Muscle layer of colon (tissue), 2 donors: ENCODE measurements at regions not wholly inside any gene's neighbourhood (a gene's known extent, or its start where the extent isn't known, plus 50 kb on each side); places are given as distances from the start of the nearest gene placed in this dataset.

Experiments
- H3K27ac ChIP-seq: one replicate; pipeline ENCODE4 v1.7.0; 2013; ENCODE audit warnings: low read depth, mild to moderate bottlenecking, low read length, moderate library complexity
- H3K27me3 ChIP-seq, 2 donors: one replicate each; pipeline ENCODE4 v1.7.0; 2013; ENCODE audit warnings: low read length in 2 of 2, mild to moderate bottlenecking in 2 of 2; ENCODE audit not compliant: insufficient read depth in 2 of 2, control insufficient read depth in 1 of 2
- H3K36me3 ChIP-seq: one replicate; pipeline ENCODE4 v1.7.0; 2013; ENCODE audit warnings: mild to moderate bottlenecking, low read length; ENCODE audit not compliant: insufficient read depth
- H3K4me1 ChIP-seq: one replicate; pipeline ENCODE4 v1.7.0; 2013; ENCODE audit warnings: mild to moderate bottlenecking, low read length; ENCODE audit not compliant: insufficient read depth
- H3K4me3 ChIP-seq, 2 donors: one replicate each; pipeline ENCODE4 v1.7.0; 2013; ENCODE audit warnings: low read length in 2 of 2, low read depth in 1 of 2, mild to moderate bottlenecking in 1 of 2, moderate library complexity in 1 of 2
- H3K9ac ChIP-seq: one replicate; pipeline ENCODE4 v1.7.0; 2013; ENCODE audit warnings: low read length
- H3K9me3 ChIP-seq: one replicate; pipeline ENCODE4 v1.7.0; 2013; ENCODE audit warnings: mild to moderate bottlenecking, low read length
- donor health status: abdominal sarcoma.
- donor health status: Adenocarcinoma of cecum.

GRCh38 chr15:96997538-96997937, 667.0 kb downstream of the NR2F2 start:
- Histone ChIP-seq H3K4me1 (no peaks in the 10 kb centered on the region), H3K36me3 (no peaks in the 10 kb centered on the region), H3K9me3 (no peaks in the 10 kb centered on the region), H3K27me3 (no peaks in the 10 kb centered on the region), H3K4me3 (no peak overlapping the region), H3K27ac (no peak overlapping the region), H3K9ac (no peak overlapping the region)

DNA sequence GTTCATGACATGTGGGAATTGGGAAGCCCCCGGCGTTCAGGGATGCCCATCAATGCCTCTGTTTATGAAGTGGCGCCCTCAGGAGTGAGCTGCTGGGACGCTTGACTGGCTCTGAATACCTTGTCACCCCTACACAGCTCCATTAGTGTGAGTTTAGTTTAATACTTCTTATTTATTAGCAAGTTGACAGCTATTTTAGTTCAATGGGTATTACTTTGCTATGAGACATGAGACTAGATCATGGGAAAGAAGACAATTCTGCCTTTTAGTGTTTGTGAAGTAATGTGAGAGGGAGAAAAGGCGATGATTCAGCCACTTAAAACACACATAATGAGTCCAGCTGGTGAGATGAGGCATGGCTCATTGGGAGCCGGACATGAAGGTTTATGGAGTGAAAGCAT, 678.5 kb downstream of the NR2F2 start:
- H3K4me3 ChIP-seq = no peak overlapping the region
- H3K27ac ChIP-seq = no peak overlapping the region
- no peaks in the 10 kb centered on the region for H3K36me3 ChIP-seq
- H3K27me3 ChIP-seq = no peaks in the 10 kb centered on the region
- H3K9me3 ChIP-seq = no peaks in the 10 kb centered on the region
- H3K4me1 ChIP-seq = no peaks in the 10 kb centered on the region
- no peak overlapping the region for H3K9ac ChIP-seq

DNA sequence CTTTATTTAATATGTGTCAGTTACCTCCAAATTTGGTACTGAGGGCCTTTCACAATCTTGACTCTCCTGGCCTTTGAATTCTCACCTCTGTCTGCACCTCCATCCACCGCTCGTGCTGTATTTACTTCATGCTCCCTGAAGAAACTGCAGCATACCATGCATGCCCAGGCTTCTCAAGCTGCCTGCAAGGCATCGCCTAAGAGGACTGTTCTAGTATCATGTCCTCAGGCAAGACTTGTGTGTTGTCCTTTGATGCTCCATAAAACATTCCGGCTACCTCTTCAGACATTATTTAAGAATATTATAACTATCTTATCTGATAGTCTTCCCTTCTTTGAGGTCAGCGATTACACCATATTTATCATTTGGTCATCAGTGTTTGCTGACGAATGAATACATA, 682.5 kb downstream of the NR2F2 start:
- no peaks in the 10 kb centered on the region for H3K4me1 ChIP-seq
- H3K4me3 ChIP-seq = no peak overlapping the region
- no peak overlapping the region for H3K9ac ChIP-seq
- H3K9me3 ChIP-seq = peaks cover 7% of the 10 kb centered on the region
- no peaks in the 10 kb centered on the region for H3K27me3 ChIP-seq
- no peaks in the 10 kb centered on the region for H3K36me3 ChIP-seq
- H3K27ac ChIP-seq = no peak overlapping the region

DNA sequence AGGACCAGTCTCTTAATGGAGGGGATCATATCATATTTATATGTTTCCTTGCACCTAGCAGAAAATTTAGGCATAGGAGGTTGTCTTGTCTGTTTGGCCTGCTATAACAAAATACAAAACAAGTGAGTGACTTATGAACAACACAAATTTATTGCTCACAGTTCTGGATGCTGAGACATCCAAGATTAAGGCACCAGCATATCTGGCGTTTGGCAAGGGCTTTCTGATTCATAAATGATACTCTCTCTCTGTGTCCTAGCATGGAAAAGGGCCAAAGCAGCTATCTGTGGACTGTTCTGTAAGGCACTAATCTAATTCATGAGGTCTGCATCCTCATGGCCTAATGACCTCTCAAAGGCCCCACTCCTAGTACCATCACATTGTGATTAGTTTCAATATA, 683.0 kb downstream of the NR2F2 start:
- Histone ChIP-seq H3K27me3 (no peaks in the 10 kb centered on the region), H3K4me1 (no peaks in the 10 kb centered on the region), H3K27ac (no peak overlapping the region), H3K9ac (no peak overlapping the region), H3K36me3 (no peaks in the 10 kb centered on the region), H3K4me3 (no peak overlapping the region), H3K9me3 (peaks cover 7% of the 10 kb centered on the region)

GRCh38 chr15:97014001-97014400, 683.5 kb downstream of the NR2F2 start:
- H3K4me3 ChIP-seq = no peak overlapping the region
- H3K36me3 ChIP-seq = no peaks in the 10 kb centered on the region
- no peaks in the 10 kb centered on the region for H3K4me1 ChIP-seq
- H3K9me3 ChIP-seq = peaks cover 7% of the 10 kb centered on the region
- no peaks in the 10 kb centered on the region for H3K27me3 ChIP-seq
- H3K27ac ChIP-seq = no peak overlapping the region
- no peak overlapping the region for H3K9ac ChIP-seq

DNA sequence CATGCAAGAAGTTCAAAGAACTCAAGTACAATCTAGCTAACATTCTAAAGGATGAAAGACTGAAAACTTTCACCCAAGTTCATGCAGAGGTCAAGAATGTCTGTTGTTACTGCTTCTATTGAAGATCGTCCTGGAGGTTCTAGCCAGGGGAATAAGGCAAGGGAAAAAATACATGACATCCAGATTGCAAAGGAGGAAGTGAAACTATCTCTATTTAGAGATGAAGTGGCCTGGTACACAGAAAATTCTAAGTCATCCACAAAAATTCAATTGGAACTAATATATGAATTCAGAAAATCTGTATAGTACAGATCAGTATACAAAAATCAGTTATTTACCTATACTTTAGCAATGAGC, 693.0 kb downstream of the NR2F2 start:
- no peaks in the 10 kb centered on the region for H3K27me3 ChIP-seq
- H3K36me3 ChIP-seq = no peaks in the 10 kb centered on the region
- H3K4me1 ChIP-seq = no peaks in the 10 kb centered on the region
- H3K4me3 ChIP-seq = no peak overlapping the region
- no peak overlapping the region for H3K27ac ChIP-seq
- no peak overlapping the region for H3K9ac ChIP-seq
- no peaks in the 10 kb centered on the region for H3K9me3 ChIP-seq

- no peaks in the 10 kb centered on the region for H3K36me3 ChIP-seq
- H3K4me1 ChIP-seq = no peaks in the 10 kb centered on the region
- no peak overlapping the region for H3K9ac ChIP-seq
- H3K4me3 ChIP-seq = no peak overlapping the region
- H3K27ac ChIP-seq = no peak overlapping the region
- H3K9me3 ChIP-seq = no peaks in the 10 kb centered on the region
- H3K27me3 ChIP-seq = no peaks in the 10 kb centered on the region
These were observed 696.3 kb downstream of the NR2F2 start for GRCh38 chr15:97026781-97027180.

DNA sequence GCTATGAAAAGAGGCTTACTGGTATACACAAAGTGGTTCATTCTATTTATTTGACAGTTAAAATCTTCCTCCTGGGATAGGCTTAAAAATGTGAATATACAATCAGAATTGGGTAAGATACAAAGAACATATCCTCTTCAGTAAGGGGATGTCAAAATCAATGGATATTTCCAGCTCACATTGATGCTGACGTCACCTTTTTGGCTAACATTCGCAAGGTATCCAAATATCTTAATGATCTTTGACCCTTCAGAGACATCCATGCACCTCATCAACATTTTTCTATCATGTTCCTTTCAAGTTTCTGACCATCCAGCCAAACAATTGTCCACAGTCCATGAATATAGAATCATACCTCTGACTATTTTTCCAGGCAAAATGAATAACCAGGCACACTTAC, 697.3 kb downstream of the NR2F2 start:
- no peak overlapping the region for H3K27ac ChIP-seq
- H3K36me3 ChIP-seq = no peaks in the 10 kb centered on the region
- no peaks in the 10 kb centered on the region for H3K27me3 ChIP-seq
- no peak overlapping the region for H3K9ac ChIP-seq
- H3K4me3 ChIP-seq = no peak overlapping the region
- no peaks in the 10 kb centered on the region for H3K9me3 ChIP-seq
- no peaks in the 10 kb centered on the region for H3K4me1 ChIP-seq

- Histone ChIP-seq H3K4me1 (no peaks in the 10 kb centered on the region), H3K9me3 (no peaks in the 10 kb centered on the region), H3K27me3 (no peaks in the 10 kb centered on the region), H3K9ac (no peak overlapping the region), H3K4me3 (no peak overlapping the region), H3K36me3 (no peaks in the 10 kb centered on the region), H3K27ac (no peak overlapping the region)
These were observed 699.8 kb downstream of the NR2F2 start for GRCh38 chr15:97030251-97030650.

GRCh38 chr15:97036301-97036700, 705.8 kb downstream of the NR2F2 start:
- H3K27ac ChIP-seq = no peak overlapping the region
- H3K36me3 ChIP-seq = no peaks in the 10 kb centered on the region
- no peaks in the 10 kb centered on the region for H3K4me1 ChIP-seq
- H3K9me3 ChIP-seq = no peaks in the 10 kb centered on the region
- no peak overlapping the region for H3K4me3 ChIP-seq
- no peak overlapping the region for H3K9ac ChIP-seq
- no peaks in the 10 kb centered on the region for H3K27me3 ChIP-seq

DNA sequence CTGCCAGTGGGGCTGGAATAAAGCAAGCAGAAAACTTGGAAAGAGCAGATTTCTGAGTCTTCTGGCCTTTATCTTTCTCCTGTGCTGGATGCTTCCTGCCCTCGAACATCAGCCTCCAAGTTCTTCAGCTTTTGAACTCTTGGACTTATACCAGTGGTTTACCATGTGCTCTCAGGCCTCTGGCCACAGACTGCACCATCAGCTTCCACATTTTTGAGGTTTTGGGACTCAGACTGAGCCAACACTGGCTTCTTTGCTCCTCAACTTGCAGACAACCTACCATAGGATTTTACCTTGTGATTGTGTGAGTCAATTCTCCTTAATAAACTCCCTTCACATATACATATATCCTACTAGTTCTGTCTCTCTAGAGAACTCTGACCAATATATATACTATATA, 706.6 kb downstream of the NR2F2 start:
- Histone ChIP-seq H3K36me3 (no peaks in the 10 kb centered on the region), H3K9me3 (no peaks in the 10 kb centered on the region), H3K9ac (no peak overlapping the region), H3K4me3 (no peak overlapping the region), H3K4me1 (no peaks in the 10 kb centered on the region), H3K27me3 (no peaks in the 10 kb centered on the region), H3K27ac (no peak overlapping the region)

GRCh38 chr15:97045666-97046421, 715.3 kb downstream of the NR2F2 start:
- Histone ChIP-seq H3K9me3 (no peaks in the 10 kb centered on the region), H3K27me3 (no peaks in the 10 kb centered on the region), H3K9ac (no peak overlapping the region), H3K4me3 (no peak overlapping the region), H3K27ac (no peak overlapping the region), H3K4me1 (no peaks in the 10 kb centered on the region), H3K36me3 (no peaks in the 10 kb centered on the region)
